ENCODE measurements at regions not wholly inside any gene's neighbourhood (a gene's known extent, or its start where the extent isn't known, plus 50 kb on each side); places are given as distances from the start of the nearest gene placed in this dataset.

DNA sequence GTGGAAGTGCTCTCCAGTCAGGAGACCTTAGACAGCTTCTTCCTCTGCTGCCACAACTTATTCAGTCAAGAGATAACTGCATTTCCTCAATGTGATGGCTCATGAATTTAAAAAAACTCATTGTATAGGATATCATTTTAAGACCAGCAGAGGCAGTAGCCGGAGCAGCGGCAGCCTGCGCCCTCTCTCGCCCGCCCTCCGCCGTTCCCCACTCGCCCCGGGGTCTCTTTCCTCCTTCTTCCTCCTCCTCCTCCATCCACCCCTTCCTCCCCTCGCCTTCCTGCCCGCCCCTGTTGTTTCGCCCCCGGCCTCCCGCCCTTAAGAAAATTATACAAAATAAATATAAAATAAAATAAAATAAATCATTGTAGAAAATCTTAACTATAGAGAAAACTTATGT lies 687.6 kb downstream of the FLRT2 start:
- CTCF ChIA-PET, result no interaction called here
- POLR2A ChIA-PET, result no interaction called here
- H3K4me3 ChIP-seq (ENCODE audit: low read length), result no peak overlapping the region

DNA sequence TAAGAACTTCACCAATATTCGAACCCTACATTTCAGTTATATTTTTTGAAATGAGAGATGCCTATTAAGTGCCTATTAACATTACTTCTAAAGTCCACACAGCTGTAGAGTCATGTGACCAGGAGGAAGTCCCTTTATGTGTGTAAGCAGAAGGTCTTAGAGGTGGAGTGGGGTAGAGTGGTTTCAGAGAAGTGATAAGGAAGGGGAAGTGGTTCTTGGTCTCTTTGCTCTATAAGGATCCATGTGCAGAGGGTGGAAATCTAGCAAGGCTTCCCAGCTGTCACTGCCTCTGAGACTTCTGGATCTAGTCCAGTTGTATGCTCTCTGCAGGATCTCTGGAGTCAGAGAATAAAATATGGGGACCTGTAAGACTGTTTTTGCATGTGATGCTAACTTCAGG lies 673.9 kb downstream of the FLRT2 start:
- Mint-ChIP-seq H3K27me3 (no peaks in the 10 kb centered on the region), H3K9me3 (peaks cover 9% of the 10 kb centered on the region), H3K4me1 (ENCODE audit: low read depth) (no peaks in the 10 kb centered on the region), H3K36me3 (ENCODE audit: low read depth) (no peaks in the 10 kb centered on the region), H3K4me3 (no peak overlapping the region), H3K27ac (no peak overlapping the region)
- H3K36me3 ChIP-seq (ENCODE audit: insufficient read depth, low read length), result no peaks in the 10 kb centered on the region
- H3K4me3 ChIP-seq (ENCODE audit: low read length), result no peak overlapping the region
- ATAC-seq (ENCODE audit: poor library complexity) (no peak), DNase-seq (peak in 1 of 14 experiments; percentile 3)
- POLR2A ChIA-PET, result no interaction called here
- CTCF ChIA-PET, result no interaction called here
- no peak overlapping the region for H3K27ac ChIP-seq (ENCODE audit: low read depth in 1 of 2, low read length in 2 of 2)
- no peaks in the 10 kb centered on the region for H3K4me1 ChIP-seq (ENCODE audit: insufficient read depth, low read length)
- no peaks in the 10 kb centered on the region for H3K9me3 ChIP-seq (ENCODE audit: control insufficient read depth in 1 of 2, insufficient read depth in 1 of 2, low read length in 2 of 2)
- TF ChIP-seq, protein P1, sequence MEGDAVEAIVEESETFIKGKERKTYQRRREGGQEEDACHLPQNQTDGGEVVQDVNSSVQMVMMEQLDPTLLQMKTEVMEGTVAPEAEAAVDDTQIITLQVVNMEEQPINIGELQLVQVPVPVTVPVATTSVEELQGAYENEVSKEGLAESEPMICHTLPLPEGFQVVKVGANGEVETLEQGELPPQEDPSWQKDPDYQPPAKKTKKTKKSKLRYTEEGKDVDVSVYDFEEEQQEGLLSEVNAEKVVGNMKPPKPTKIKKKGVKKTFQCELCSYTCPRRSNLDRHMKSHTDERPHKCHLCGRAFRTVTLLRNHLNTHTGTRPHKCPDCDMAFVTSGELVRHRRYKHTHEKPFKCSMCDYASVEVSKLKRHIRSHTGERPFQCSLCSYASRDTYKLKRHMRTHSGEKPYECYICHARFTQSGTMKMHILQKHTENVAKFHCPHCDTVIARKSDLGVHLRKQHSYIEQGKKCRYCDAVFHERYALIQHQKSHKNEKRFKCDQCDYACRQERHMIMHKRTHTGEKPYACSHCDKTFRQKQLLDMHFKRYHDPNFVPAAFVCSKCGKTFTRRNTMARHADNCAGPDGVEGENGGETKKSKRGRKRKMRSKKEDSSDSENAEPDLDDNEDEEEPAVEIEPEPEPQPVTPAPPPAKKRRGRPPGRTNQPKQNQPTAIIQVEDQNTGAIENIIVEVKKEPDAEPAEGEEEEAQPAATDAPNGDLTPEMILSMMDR (IDR thresholded peaks at IDR 0.05), result no peak
- intact Hi-C loops (cut with DNase I, micrococcal nuclease), result no loop called here
- no peaks in the 10 kb centered on the region for H3K27me3 ChIP-seq (ENCODE audit: control insufficient read depth in 1 of 2, insufficient read depth in 2 of 2, low read length in 2 of 2)

More for the DNA sequence above, 687.6 kb downstream of the FLRT2 start:
- TF ChIP-seq, protein P1 (IDR thresholded peaks at IDR 0.05), result no peak
- Mint-ChIP-seq H3K9me3 (no peaks in the 10 kb centered on the region), H3K27ac (no peak overlapping the region), H3K4me3 (no peak overlapping the region), H3K27me3 (no peaks in the 10 kb centered on the region), H3K36me3 (ENCODE audit: low read depth) (no peaks in the 10 kb centered on the region), H3K4me1 (ENCODE audit: low read depth) (no peaks in the 10 kb centered on the region)
- Histone ChIP-seq H3K27me3 (ENCODE audit: control insufficient read depth in 1 of 2, insufficient read depth in 2 of 2, low read length in 2 of 2) (no peaks in the 10 kb centered on the region), H3K27ac (ENCODE audit: low read depth in 1 of 2, low read length in 2 of 2) (no peak overlapping the region), H3K4me1 (ENCODE audit: insufficient read depth, low read length) (no peaks in the 10 kb centered on the region), H3K36me3 (ENCODE audit: insufficient read depth, low read length) (no peaks in the 10 kb centered on the region), H3K9me3 (ENCODE audit: control insufficient read depth in 1 of 2, insufficient read depth in 1 of 2, low read length in 2 of 2) (peaks cover 0 to 4% of the 10 kb centered on the region in 2 experiments)
- ATAC-seq (ENCODE audit: poor library complexity) (no peak), DNase-seq (no peak)
- intact Hi-C loops (cut with DNase I, micrococcal nuclease), result no loop called here

DNA sequence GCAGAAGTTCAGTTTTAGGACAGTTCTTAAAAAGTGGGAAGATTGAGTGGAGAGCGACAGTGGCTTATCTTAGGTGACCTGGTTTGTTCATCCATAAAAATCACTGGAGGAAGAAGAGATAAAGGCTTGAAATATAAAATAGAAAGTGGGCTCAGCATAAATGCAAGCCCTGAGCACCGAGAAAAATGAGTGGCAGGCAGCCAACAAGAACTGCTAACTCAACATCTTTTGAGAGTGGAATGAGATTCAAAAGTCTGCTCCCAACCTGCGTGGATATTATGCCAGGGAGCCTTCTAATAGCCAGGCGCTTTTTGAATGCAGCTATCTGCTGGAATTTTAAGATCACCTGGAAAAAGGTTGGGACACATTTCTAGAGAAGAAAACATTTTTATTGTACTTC lies 666.5 kb downstream of the FLRT2 start:
- intact Hi-C loops (cut with DNase I, micrococcal nuclease), result no loop called here

More for the DNA sequence above, 666.5 kb downstream of the FLRT2 start:
- Histone ChIP-seq H3K9me3 (ENCODE audit: control insufficient read depth in 1 of 2, insufficient read depth in 1 of 2, low read length in 2 of 2) (peaks cover 0 to 4% of the 10 kb centered on the region in 2 experiments), H3K4me3 (ENCODE audit: low read length) (no peak overlapping the region), H3K27me3 (ENCODE audit: control insufficient read depth in 1 of 2, insufficient read depth in 2 of 2, low read length in 2 of 2) (no peaks in the 10 kb centered on the region), H3K27ac (ENCODE audit: low read depth in 1 of 2, low read length in 2 of 2) (no peak overlapping the region), H3K36me3 (ENCODE audit: insufficient read depth, low read length) (no peaks in the 10 kb centered on the region), H3K4me1 (ENCODE audit: insufficient read depth, low read length) (no peaks in the 10 kb centered on the region)
- H3K4me3 Mint-ChIP-seq, result no peak overlapping the region
- peaks cover 4% of the 10 kb centered on the region for H3K9me3 Mint-ChIP-seq
- CTCF ChIA-PET, result no interaction called here
- H3K4me1 Mint-ChIP-seq (ENCODE audit: low read depth), result no peaks in the 10 kb centered on the region
- TF ChIP-seq, protein P1 (IDR thresholded peaks at IDR 0.05), result no peak
- no peaks in the 10 kb centered on the region for H3K36me3 Mint-ChIP-seq (ENCODE audit: low read depth)
- no peaks in the 10 kb centered on the region for H3K27me3 Mint-ChIP-seq
- ATAC-seq (ENCODE audit: poor library complexity), result no peak
- POLR2A ChIA-PET, result no interaction called here
- DNase-seq, result no peak
- no peak overlapping the region for H3K27ac Mint-ChIP-seq
